ENCODE measurements at regions not wholly inside any gene's neighbourhood (a gene's known extent, or its start where the extent isn't known, plus 50 kb on each side); places are given as distances from the start of the nearest gene placed in this dataset.

- Mint-ChIP-seq H3K4me3 (no peak overlapping the region), H3K27me3 (peaks cover 0 to 2% of the 10 kb centered on the region in 2 donors)
Measured at GRCh38 chr15:47203993-47204392, 513.3 kb upstream of the SEMA6D start.

GRCh38 chr15:47206358-47206978 is 510.8 kb upstream of the SEMA6D start:
- no peak overlapping the region for H3K4me3 Mint-ChIP-seq
- DNase-seq (ENCODE audit: low spot score), result no peak
- no peaks in the 10 kb centered on the region for H3K9me3 Mint-ChIP-seq
- H3K36me3 Mint-ChIP-seq, result no peaks in the 10 kb centered on the region
- no peaks in the 10 kb centered on the region for H3K27me3 Mint-ChIP-seq
- H3K27ac Mint-ChIP-seq, result no peak overlapping the region
- no peak for ATAC-seq
- H3K4me1 Mint-ChIP-seq (ENCODE audit: low read depth in 2 of 2), result no peaks in the 10 kb centered on the region

More at GRCh38 chr15:47203993-47204392, 513.3 kb upstream of the SEMA6D start:
- Mint-ChIP-seq H3K4me1 (ENCODE audit: low read depth in 2 of 2) (no peaks in the 10 kb centered on the region), H3K27ac (no peak overlapping the region), H3K36me3 (no peaks in the 10 kb centered on the region), H3K9me3 (no peaks in the 10 kb centered on the region)
- no peak for DNase-seq (ENCODE audit: low spot score)
- no peak for ATAC-seq

GRCh38 chr15:47209591-47209990 is 507.7 kb upstream of the SEMA6D start:
- H3K27ac Mint-ChIP-seq, result no peak overlapping the region
- H3K4me1 Mint-ChIP-seq (ENCODE audit: low read depth in 2 of 2), result no peaks in the 10 kb centered on the region
- ATAC-seq, result no peak
- no peaks in the 10 kb centered on the region for H3K36me3 Mint-ChIP-seq
- DNase-seq (ENCODE audit: low spot score), result no peak
- no peak overlapping the region for H3K4me3 Mint-ChIP-seq
- no peaks in the 10 kb centered on the region for H3K9me3 Mint-ChIP-seq
- no peaks in the 10 kb centered on the region for H3K27me3 Mint-ChIP-seq

GRCh38 chr15:47212222-47213010 is 504.9 kb upstream of the SEMA6D start:
- Mint-ChIP-seq H3K27ac (no peak overlapping the region), H3K4me1 (ENCODE audit: low read depth in 2 of 2) (no peaks in the 10 kb centered on the region), H3K27me3 (no peaks in the 10 kb centered on the region), H3K4me3 (no peak overlapping the region), H3K9me3 (no peaks in the 10 kb centered on the region), H3K36me3 (no peaks in the 10 kb centered on the region)
- ATAC-seq (no peak), DNase-seq (ENCODE audit: low spot score) (no peak)

- no peaks in the 10 kb centered on the region for H3K27me3 Mint-ChIP-seq
- H3K4me1 Mint-ChIP-seq (ENCODE audit: low read depth in 2 of 2), result no peaks in the 10 kb centered on the region
- no peak for DNase-seq (ENCODE audit: low spot score)
- ATAC-seq, result no peak
- no peaks in the 10 kb centered on the region for H3K36me3 Mint-ChIP-seq
- no peak overlapping the region for H3K27ac Mint-ChIP-seq
- no peak overlapping the region for H3K4me3 Mint-ChIP-seq
- no peaks in the 10 kb centered on the region for H3K9me3 Mint-ChIP-seq
Measured at GRCh38 chr15:47213883-47214282, 503.4 kb upstream of the SEMA6D start.

GRCh38 chr15:47218295-47218694 is 499.0 kb upstream of the SEMA6D start:
- H3K27me3 Mint-ChIP-seq, result no peaks in the 10 kb centered on the region
- ATAC-seq, result no peak
- DNase-seq (ENCODE audit: low spot score), result no peak
- H3K4me1 Mint-ChIP-seq (ENCODE audit: low read depth in 2 of 2), result no peaks in the 10 kb centered on the region
- H3K36me3 Mint-ChIP-seq, result no peaks in the 10 kb centered on the region
- H3K27ac Mint-ChIP-seq, result no peak overlapping the region
- H3K9me3 Mint-ChIP-seq, result no peaks in the 10 kb centered on the region
- H3K4me3 Mint-ChIP-seq, result no peak overlapping the region

- DNase-seq (ENCODE audit: low spot score), result no peak
- Mint-ChIP-seq H3K4me3 (no peak overlapping the region), H3K36me3 (no peaks in the 10 kb centered on the region), H3K27ac (no peak overlapping the region), H3K27me3 (no peaks in the 10 kb centered on the region), H3K9me3 (no peaks in the 10 kb centered on the region), H3K4me1 (ENCODE audit: low read depth in 2 of 2) (no peaks in the 10 kb centered on the region)
- ATAC-seq, result no peak
Measured at GRCh38 chr15:47244361-47244760, 472.9 kb upstream of the SEMA6D start.

- no peak for DNase-seq (ENCODE audit: low spot score)
- Mint-ChIP-seq H3K4me1 (ENCODE audit: low read depth in 2 of 2) (no peaks in the 10 kb centered on the region), H3K36me3 (no peaks in the 10 kb centered on the region), H3K27ac (no peak overlapping the region), H3K27me3 (no peaks in the 10 kb centered on the region), H3K4me3 (no peak overlapping the region), H3K9me3 (no peaks in the 10 kb centered on the region)
- no peak for ATAC-seq
Measured at GRCh38 chr15:47246317-47246716, 471.0 kb upstream of the SEMA6D start.

- no peak overlapping the region for H3K27ac Mint-ChIP-seq
- peaks cover 13% of the 10 kb centered on the region for H3K36me3 Mint-ChIP-seq
- ATAC-seq, result no peak
- no peak overlapping the region for H3K4me3 Mint-ChIP-seq
- H3K9me3 Mint-ChIP-seq, result peaks cover 14% of the 10 kb centered on the region
- no peaks in the 10 kb centered on the region for H3K27me3 Mint-ChIP-seq
- DNase-seq (ENCODE audit: low spot score), result no peak
- H3K4me1 Mint-ChIP-seq (ENCODE audit: low read depth in 2 of 2), result no peaks in the 10 kb centered on the region
Measured at GRCh38 chr15:47258521-47258920, 458.8 kb upstream of the SEMA6D start.

GRCh38 chr15:47265686-47266085 is 451.6 kb upstream of the SEMA6D start:
- peaks cover 9% of the 10 kb centered on the region for H3K9me3 Mint-ChIP-seq
- H3K4me1 Mint-ChIP-seq (ENCODE audit: low read depth in 2 of 2), result no peaks in the 10 kb centered on the region
- DNase-seq (ENCODE audit: low spot score) (no peak), ATAC-seq (no peak)
- H3K27ac Mint-ChIP-seq, result no peak overlapping the region
- H3K4me3 Mint-ChIP-seq, result no peak overlapping the region
- H3K27me3 Mint-ChIP-seq, result no peaks in the 10 kb centered on the region
- peaks cover 8% of the 10 kb centered on the region for H3K36me3 Mint-ChIP-seq

GRCh38 chr15:47266566-47266965 is 450.7 kb upstream of the SEMA6D start:
- Mint-ChIP-seq H3K27me3 (no peaks in the 10 kb centered on the region), H3K9me3 (peaks cover 9% of the 10 kb centered on the region), H3K36me3 (peaks cover 8% of the 10 kb centered on the region), H3K27ac (no peak overlapping the region), H3K4me1 (ENCODE audit: low read depth in 2 of 2) (no peaks in the 10 kb centered on the region), H3K4me3 (no peak overlapping the region)
- ATAC-seq (no peak), DNase-seq (ENCODE audit: low spot score) (no peak)

GRCh38 chr15:47273864-47274263 is 443.4 kb upstream of the SEMA6D start:
- H3K36me3 Mint-ChIP-seq, result no peaks in the 10 kb centered on the region
- H3K4me3 Mint-ChIP-seq, result no peak overlapping the region
- DNase-seq (ENCODE audit: low spot score), result no peak
- no peak for ATAC-seq
- H3K4me1 Mint-ChIP-seq (ENCODE audit: low read depth in 2 of 2), result no peaks in the 10 kb centered on the region
- H3K27me3 Mint-ChIP-seq, result no peaks in the 10 kb centered on the region
- H3K9me3 Mint-ChIP-seq, result peaks cover 9% of the 10 kb centered on the region
- no peak overlapping the region for H3K27ac Mint-ChIP-seq

- Mint-ChIP-seq H3K36me3 (no peaks in the 10 kb centered on the region), H3K4me1 (ENCODE audit: low read depth in 2 of 2) (no peaks in the 10 kb centered on the region), H3K4me3 (no peak overlapping the region), H3K27me3 (no peaks in the 10 kb centered on the region), H3K27ac (no peak overlapping the region), H3K9me3 (peaks cover 14% of the 10 kb centered on the region)
- ATAC-seq (no peak), DNase-seq (ENCODE audit: low spot score) (no peak)
Measured at GRCh38 chr15:47283246-47283645, 434.1 kb upstream of the SEMA6D start.

- ATAC-seq (no peak), DNase-seq (ENCODE audit: low spot score) (no peak)
- Mint-ChIP-seq H3K4me3 (no peak overlapping the region), H3K36me3 (no peaks in the 10 kb centered on the region), H3K9me3 (peaks cover 9% of the 10 kb centered on the region), H3K27me3 (no peaks in the 10 kb centered on the region), H3K4me1 (ENCODE audit: low read depth in 2 of 2) (no peaks in the 10 kb centered on the region), H3K27ac (no peak overlapping the region)
Measured at GRCh38 chr15:47288794-47289193, 428.5 kb upstream of the SEMA6D start.
